Loucy (cell line): ENCODE measurements at regions not wholly inside any gene's neighbourhood (a gene's known extent, or its start where the extent isn't known, plus 50 kb on each side); places are given as distances from the start of the nearest gene placed in this dataset.

Experiments used
- H2AFZ ChIP-seq: fragments of 200-600 bp; sonication (generic); 2 replicates; pipeline ENCODE4 v1.6.0; 2016; ENCODE audit warnings: antibody characterized with exemption, mild to moderate bottlenecking, low read length, moderate library complexity
- H3F3A ChIP-seq: fragments of 200-600 bp; 2 replicates; pipeline ENCODE4 v1.6.0; 2016; ENCODE audit warnings: antibody characterized with exemption, low read depth, mild to moderate bottlenecking
- H3K27me3 ChIP-seq: fragments of 200-600 bp; sonication (generic); 2 replicates; pipeline ENCODE4 v1.6.1; 2014; ENCODE audit warnings: low read length, mild to moderate bottlenecking; ENCODE audit not compliant: insufficient read depth, poor library complexity, severe bottlenecking
- H3K36me3 ChIP-seq: fragments of 200-600 bp; sonication (generic); 2 replicates; pipeline ENCODE4 v1.6.1; 2016; ENCODE audit warnings: low read length; ENCODE audit not compliant: insufficient read depth
- H3K4me1 ChIP-seq: fragments of 200-600 bp; sonication (generic); 2 replicates; pipeline ENCODE4 v1.5.1; 2014; ENCODE audit warnings: low read length, mild to moderate bottlenecking; ENCODE audit not compliant: insufficient read depth, poor library complexity, severe bottlenecking
- H3K4me2 ChIP-seq: fragments of 200-600 bp; sonication (generic); 2 replicates; pipeline ENCODE4 v1.6.0; 2014; ENCODE audit warnings: antibody characterized with exemption, low read length, low read depth, mild to moderate bottlenecking; ENCODE audit not compliant: poor library complexity, severe bottlenecking
- H3K4me3 ChIP-seq: fragments of 200-600 bp; sonication (generic); 2 replicates; pipeline ENCODE4 v1.5.1; 2014; ENCODE audit warnings: low read length, mild to moderate bottlenecking, mixed read lengths; ENCODE audit not compliant: poor library complexity, severe bottlenecking
- H3K79me2 ChIP-seq: fragments of 200-600 bp; sonication (generic); 2 replicates; pipeline ENCODE4 v1.6.1; 2014; ENCODE audit warnings: low read length; ENCODE audit not compliant: insufficient read depth
- H3K9ac ChIP-seq: fragments of 200-600 bp; sonication (generic); 2 replicates; pipeline ENCODE4 v1.6.0; 2014; ENCODE audit warnings: mild to moderate bottlenecking, low read depth, low read length, moderate library complexity; ENCODE audit not compliant: poor library complexity, severe bottlenecking
- H3K9me2 ChIP-seq: fragments of 200-600 bp; sonication (generic); replicated peaks from 2 replicates; pipeline ENCODE4 v1.6.1; 2016; ENCODE audit warnings: low read depth, low read length, mixed read lengths
- H3K9me3 ChIP-seq: fragments of 200-600 bp; sonication (generic); 2 replicates; pipeline ENCODE4 v1.6.1; 2014; ENCODE audit warnings: mild to moderate bottlenecking, antibody characterized with exemption, low read length, low read depth; ENCODE audit not compliant: insufficient read depth
- H4K20me1 ChIP-seq: fragments of 200-600 bp; sonication (generic); 2 replicates; pipeline ENCODE4 v1.6.0; 2014; ENCODE audit warnings: antibody characterized with exemption, low read length, mild to moderate bottlenecking; ENCODE audit not compliant: insufficient read depth, poor library complexity, severe bottlenecking
- EZH2phosphoT487 ChIP-seq: fragments of 200-600 bp; IDR thresholded peaks from 2 replicates; pipeline ENCODE4 v1.6.1; 2018; ENCODE audit warnings: antibody characterized with exemption, mild to moderate bottlenecking, moderate library complexity, borderline replicate concordance
- TF ChIP-seq, protein P1 (sequence below): fragments of 200-600 bp; sonication (generic); conservative IDR thresholded peaks from 2 replicates; pipeline ENCODE4 v1.5.1; 2014; ENCODE audit warnings: mild to moderate bottlenecking, antibody characterized with exemption, low read length

DNA sequence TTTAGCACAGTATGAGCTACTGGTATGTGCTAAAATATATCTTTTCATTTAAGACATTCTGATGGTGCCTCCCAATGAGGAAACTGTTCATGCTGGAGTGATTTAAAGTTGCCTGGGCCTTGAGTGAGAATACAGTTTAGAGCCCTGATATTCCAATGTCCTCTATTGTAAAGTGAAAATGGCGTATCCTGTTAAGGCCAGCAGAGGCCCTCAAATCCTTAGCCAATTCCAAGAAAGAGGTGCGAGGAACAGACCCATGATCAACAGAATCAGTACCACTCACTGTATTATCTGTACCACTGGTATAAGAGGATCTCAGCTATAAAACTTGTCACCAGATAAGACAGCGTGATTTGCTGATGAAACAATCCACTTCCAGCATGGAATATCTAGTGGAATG, 273.1 kb upstream of the SLITRK5 start:
- Histone ChIP-seq H3K9me2 (no peaks in the 10 kb centered on the region), H3K4me1 (no peaks in the 10 kb centered on the region), H2AFZ (no peak overlapping the region), H3K9me3 (no peaks in the 10 kb centered on the region), H3K79me2 (no peaks in the 10 kb centered on the region), H3K27me3 (no peaks in the 10 kb centered on the region), H3K4me3 (no peak overlapping the region), H3K9ac (no peak overlapping the region), H3F3A (no peaks in the 10 kb centered on the region), H3K4me2 (no peak overlapping the region), H3K36me3 (no peaks in the 10 kb centered on the region), H4K20me1 (no peaks in the 10 kb centered on the region)
- TF ChIP-seq, protein P1, sequence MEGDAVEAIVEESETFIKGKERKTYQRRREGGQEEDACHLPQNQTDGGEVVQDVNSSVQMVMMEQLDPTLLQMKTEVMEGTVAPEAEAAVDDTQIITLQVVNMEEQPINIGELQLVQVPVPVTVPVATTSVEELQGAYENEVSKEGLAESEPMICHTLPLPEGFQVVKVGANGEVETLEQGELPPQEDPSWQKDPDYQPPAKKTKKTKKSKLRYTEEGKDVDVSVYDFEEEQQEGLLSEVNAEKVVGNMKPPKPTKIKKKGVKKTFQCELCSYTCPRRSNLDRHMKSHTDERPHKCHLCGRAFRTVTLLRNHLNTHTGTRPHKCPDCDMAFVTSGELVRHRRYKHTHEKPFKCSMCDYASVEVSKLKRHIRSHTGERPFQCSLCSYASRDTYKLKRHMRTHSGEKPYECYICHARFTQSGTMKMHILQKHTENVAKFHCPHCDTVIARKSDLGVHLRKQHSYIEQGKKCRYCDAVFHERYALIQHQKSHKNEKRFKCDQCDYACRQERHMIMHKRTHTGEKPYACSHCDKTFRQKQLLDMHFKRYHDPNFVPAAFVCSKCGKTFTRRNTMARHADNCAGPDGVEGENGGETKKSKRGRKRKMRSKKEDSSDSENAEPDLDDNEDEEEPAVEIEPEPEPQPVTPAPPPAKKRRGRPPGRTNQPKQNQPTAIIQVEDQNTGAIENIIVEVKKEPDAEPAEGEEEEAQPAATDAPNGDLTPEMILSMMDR: no peak
- TF ChIP-seq EZH2phosphoT487: no peak

DNA sequence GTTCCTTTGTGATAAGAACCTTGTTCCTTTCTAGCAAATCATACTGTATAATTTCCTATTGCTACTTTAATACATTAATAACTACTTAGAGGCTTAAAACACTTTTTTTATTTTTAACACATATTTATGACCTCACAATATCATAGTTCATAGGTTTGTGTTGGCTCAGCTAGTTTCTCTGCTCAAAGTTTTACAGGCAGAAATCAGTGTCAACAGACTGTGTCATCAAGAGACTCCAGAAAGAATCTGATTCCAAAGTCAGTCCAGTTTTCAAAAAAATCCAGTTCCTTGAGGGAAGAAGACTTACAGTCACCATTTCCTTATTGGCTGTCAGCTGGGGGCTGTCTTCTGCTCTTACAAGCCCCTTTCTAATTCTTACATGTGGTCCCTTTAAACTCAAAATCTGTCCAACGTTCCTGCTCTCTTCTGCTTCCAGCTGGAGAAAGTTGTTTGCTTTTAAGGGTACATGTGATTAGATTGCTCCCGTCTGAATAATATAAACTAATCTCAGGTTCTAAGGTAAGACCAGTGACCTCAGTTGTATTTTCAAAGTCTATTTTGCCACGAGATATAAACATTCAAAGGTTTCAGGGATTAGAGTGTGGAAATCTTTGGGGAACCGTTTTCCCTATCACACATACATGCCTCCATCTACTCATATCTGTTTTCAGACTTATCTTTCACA, 267.3 kb upstream of the SLITRK5 start:
- Histone ChIP-seq H3K27me3 (no peaks in the 10 kb centered on the region), H3K4me2 (no peak overlapping the region), H3K4me3 (no peak overlapping the region), H2AFZ (no peak overlapping the region), H3K36me3 (no peaks in the 10 kb centered on the region), H3F3A (no peaks in the 10 kb centered on the region), H4K20me1 (no peaks in the 10 kb centered on the region), H3K4me1 (no peaks in the 10 kb centered on the region), H3K79me2 (no peaks in the 10 kb centered on the region), H3K9me3 (no peaks in the 10 kb centered on the region), H3K9me2 (no peaks in the 10 kb centered on the region), H3K9ac (no peak overlapping the region)
- TF ChIP-seq, protein P1: no peak
- no peak for TF ChIP-seq EZH2phosphoT487

DNA sequence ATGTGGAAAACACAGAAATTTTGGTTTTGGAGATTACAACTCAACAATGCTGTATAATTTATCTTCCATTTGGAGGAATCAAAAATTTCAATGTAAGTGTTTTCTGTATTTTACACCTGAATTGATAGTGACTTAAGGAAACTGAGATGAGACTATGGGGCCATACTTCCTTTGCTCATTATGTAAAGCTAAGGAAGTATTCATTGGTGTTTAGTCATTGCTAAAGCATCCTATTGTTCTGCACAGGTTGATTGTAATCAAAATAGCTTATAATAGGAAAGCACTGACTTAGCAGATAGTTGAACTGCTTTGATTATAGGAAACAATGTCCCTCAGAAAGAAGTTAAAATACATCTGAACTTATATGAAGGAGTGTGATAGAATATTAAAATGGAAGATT, 244.4 kb upstream of the SLITRK5 start:
- Histone ChIP-seq H4K20me1 (no peaks in the 10 kb centered on the region), H3K9ac (no peak overlapping the region)

More for the DNA sequence above, 244.4 kb upstream of the SLITRK5 start:
- Histone ChIP-seq H2AFZ (no peak overlapping the region), H3K27me3 (no peaks in the 10 kb centered on the region), H3K4me1 (no peaks in the 10 kb centered on the region), H3K79me2 (no peaks in the 10 kb centered on the region), H3K9me3 (no peaks in the 10 kb centered on the region), H3F3A (no peaks in the 10 kb centered on the region), H3K4me2 (no peak overlapping the region), H3K4me3 (no peak overlapping the region), H3K9me2 (no peaks in the 10 kb centered on the region), H3K36me3 (no peaks in the 10 kb centered on the region)
- TF ChIP-seq, protein P1: no peak
- TF ChIP-seq EZH2phosphoT487: no peak
